ENCODE measurements at regions not wholly inside any gene's neighbourhood (a gene's known extent, or its start where the extent isn't known, plus 50 kb on each side); places are given as distances from the start of the nearest gene placed in this dataset.

DNA sequence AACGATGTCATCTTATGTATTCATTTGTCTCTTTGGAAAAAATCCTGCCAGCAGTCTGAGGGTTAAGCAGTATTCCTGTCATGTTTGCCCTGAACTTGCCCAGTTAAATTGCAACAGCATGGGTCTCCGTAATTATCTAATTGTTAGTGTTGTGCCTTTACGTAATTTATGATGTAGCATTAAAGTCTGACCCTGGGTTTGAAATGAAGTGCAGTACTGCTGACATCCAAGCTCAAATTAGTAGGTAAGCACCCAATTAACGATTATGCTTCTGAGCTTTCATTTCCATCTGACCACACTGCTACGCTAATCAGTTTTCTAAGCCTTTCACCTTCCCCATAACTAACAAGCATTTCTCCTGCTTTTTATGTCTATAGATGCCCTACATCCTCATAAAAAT is 241.8 kb downstream of the ARRDC4 start:
- no peak for DNase-seq
- no peaks in the 10 kb centered on the region for H3K36me3 Mint-ChIP-seq
- no peaks in the 10 kb centered on the region for H3K4me1 Mint-ChIP-seq
- no peak overlapping the region for H3K4me3 Mint-ChIP-seq
- H3K27me3 Mint-ChIP-seq (ENCODE audit: low read depth in 3 of 3), result peaks cover 2 to 14% (median 9%) of the 10 kb centered on the region in 3 donors
- H3K9me3 Mint-ChIP-seq, result no peaks in the 10 kb centered on the region
- H3K27ac Mint-ChIP-seq, result no peak overlapping the region

DNA sequence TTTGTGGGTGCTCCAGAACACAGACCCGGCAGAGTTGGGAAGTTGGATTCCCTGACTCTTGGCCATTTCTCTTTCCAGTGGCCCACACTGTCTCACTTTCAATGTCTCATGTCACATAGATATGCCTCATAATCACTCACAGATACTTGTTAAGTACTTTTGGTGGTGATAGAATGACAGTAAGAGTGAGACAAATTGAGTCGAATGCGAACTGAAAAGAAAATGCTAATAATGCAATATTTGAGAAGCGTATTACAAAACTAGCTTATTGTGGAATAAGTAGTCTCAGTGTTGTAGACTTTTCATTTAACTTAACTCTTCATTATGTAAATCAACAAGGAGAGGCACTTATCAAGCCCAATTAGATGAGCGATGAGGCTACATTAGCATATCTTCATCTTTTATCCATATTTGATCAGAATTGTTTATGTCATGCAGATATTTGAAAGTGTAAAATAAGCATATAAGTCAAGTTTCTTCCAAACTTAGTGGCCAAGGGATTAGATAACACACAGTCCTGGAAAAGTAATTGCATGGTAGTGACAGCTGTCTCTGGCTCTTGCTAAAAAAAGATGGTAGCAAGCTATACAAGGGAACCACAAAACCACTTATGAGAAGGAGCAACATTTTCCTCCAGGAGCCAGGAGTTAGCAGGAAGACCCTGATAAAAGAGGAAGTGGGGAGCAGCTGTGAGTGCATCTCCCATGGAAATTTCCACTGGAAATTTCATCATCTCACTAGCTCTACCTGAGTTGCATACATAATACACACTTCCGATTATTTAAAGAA is 243.6 kb downstream of the ARRDC4 start:
- Mint-ChIP-seq H3K4me1 (no peaks in the 10 kb centered on the region), H3K9me3 (no peaks in the 10 kb centered on the region), H3K27ac (no peak overlapping the region), H3K27me3 (ENCODE audit: low read depth in 3 of 3) (peaks cover 2 to 13% (median 9%) of the 10 kb centered on the region in 3 donors), H3K4me3 (no peak overlapping the region), H3K36me3 (no peaks in the 10 kb centered on the region)
- no peak for DNase-seq

DNA sequence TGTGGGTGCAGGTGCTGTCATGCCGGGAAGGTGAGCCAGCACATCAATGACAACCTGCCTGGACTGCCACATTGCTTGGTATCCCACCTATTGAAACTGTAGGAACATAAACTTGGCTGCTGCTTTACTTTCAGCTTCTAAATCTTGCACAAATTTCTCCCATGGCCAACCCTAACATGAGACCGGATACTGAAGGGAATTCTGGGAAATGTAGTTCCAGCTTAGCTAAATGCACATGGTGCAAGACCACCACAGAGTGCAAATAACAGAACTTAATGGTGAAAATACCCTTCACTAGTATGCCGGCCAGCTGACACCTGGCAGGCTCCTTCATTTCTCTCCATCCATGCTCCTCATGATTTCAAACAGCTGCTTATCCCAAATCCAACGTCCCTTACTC is 247.4 kb downstream of the ARRDC4 start:
- Mint-ChIP-seq H3K4me1 (no peaks in the 10 kb centered on the region), H3K9me3 (no peaks in the 10 kb centered on the region), H3K4me3 (no peak overlapping the region), H3K27ac (no peak overlapping the region), H3K27me3 (ENCODE audit: low read depth in 3 of 3) (peaks cover 0 to 8% (median 4%) of the 10 kb centered on the region in 3 donors), H3K36me3 (no peaks in the 10 kb centered on the region)
- DNase-seq, result no peak

DNA sequence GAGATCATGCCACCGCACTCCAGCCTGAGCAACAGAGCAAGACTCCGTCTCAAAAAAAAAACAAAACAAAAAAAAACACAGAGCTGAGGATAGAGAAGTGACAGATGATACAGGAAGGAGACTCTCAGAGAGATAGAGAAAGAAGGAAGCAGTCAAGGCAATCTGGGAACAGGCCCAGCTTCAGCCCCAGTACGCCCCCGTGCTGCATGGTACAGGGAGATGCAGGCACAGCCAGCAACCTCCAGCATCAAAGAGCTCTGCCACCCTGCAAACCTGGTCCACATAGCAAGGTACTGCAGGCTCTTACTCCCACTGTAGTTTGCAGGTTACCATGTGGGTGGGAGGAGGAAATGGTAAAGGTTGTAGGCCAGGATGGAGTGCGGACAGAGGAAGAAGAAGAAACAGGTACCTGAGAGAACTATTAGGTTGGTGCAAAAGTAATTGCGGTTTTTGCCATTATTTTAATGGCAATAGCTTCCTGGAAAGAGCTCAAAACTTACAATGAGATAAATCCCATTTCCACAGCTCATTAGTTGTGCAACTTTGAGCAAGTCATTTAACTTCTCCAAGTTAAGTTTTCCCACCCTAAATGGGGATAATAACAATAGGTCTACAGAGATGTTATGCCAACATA is 253.0 kb downstream of the ARRDC4 start:
- H3K4me3 Mint-ChIP-seq, result no peak overlapping the region
- no peak overlapping the region for H3K27ac Mint-ChIP-seq
- no peak for DNase-seq
- H3K9me3 Mint-ChIP-seq, result no peaks in the 10 kb centered on the region
- no peaks in the 10 kb centered on the region for H3K36me3 Mint-ChIP-seq
- H3K27me3 Mint-ChIP-seq (ENCODE audit: low read depth in 3 of 3), result peaks cover 0 to 6% (median 2%) of the 10 kb centered on the region in 3 donors
- H3K4me1 Mint-ChIP-seq, result no peaks in the 10 kb centered on the region

DNA sequence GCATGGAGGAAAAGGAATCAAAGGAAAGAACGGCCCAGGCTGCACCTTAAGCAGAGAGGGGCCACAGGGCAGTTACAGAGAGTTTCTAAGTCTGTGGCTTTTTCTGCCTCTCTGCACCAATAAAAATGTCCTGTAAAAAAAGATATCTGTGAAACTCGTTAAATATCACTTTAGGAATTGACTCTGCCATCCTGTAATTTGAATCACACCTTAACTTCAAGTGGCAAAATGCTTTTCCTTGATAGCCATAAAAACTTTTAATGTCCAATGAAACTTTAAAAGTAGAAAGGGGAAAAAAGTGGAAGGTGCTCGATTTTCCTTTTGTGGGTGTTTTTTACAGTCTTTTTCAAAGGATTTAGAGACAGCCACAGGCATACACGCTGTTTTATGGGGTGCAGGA is 255.7 kb downstream of the ARRDC4 start:
- no peak for DNase-seq
- H3K4me3 Mint-ChIP-seq, result no peak overlapping the region
- H3K4me1 Mint-ChIP-seq, result no peaks in the 10 kb centered on the region
- no peak overlapping the region for H3K27ac Mint-ChIP-seq
- H3K36me3 Mint-ChIP-seq, result no peaks in the 10 kb centered on the region
- H3K27me3 Mint-ChIP-seq (ENCODE audit: low read depth in 3 of 3), result peaks cover 0 to 3% (median 2%) of the 10 kb centered on the region in 3 donors
- H3K9me3 Mint-ChIP-seq, result no peaks in the 10 kb centered on the region

DNA sequence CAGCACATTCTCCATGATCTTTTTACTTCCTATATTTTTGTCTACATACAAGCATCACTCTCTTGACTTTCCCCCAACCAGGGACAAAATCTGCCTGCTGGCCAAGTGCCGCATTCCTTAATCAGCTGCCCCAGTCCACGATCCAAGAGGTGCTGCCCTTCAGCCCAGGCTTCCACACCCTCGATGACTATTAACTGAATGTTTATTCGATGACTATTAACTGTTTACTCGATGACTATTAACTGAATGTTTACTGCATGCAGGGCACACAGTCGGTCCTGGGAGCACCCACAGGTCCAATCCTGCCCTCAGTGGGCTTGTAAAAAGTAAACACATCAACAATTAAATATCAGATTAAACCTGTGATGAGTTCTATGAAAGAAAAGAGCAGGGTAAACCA is 256.9 kb downstream of the ARRDC4 start:
- no peak overlapping the region for H3K4me3 Mint-ChIP-seq
- H3K4me1 Mint-ChIP-seq, result no peaks in the 10 kb centered on the region
- no peaks in the 10 kb centered on the region for H3K9me3 Mint-ChIP-seq
- H3K27ac Mint-ChIP-seq, result no peak overlapping the region
- no peaks in the 10 kb centered on the region for H3K36me3 Mint-ChIP-seq
- H3K27me3 Mint-ChIP-seq (ENCODE audit: low read depth in 3 of 3), result peaks cover 0 to 2% (median 2%) of the 10 kb centered on the region in 3 donors
- no peak for DNase-seq

DNA sequence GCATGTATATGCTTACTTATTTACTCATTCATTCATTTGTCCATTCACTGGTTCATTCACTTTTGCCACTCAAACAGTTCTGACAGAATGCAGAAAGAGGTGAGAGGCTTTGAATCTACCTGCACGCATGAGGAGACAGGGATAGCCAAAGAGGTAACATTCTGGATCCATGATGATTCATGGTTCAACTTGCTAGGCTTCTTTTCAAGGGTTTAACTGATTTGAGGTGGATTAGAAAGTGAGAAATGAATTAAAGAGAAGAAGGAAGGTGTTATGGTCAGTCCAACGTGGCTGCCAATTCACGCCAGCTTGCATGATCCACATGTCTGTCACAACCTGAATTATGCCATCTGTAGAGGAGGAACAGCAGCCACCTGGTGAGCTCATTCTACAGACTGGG is 260.6 kb downstream of the ARRDC4 start:
- Mint-ChIP-seq H3K9me3 (no peaks in the 10 kb centered on the region), H3K27ac (no peak overlapping the region)

DNA sequence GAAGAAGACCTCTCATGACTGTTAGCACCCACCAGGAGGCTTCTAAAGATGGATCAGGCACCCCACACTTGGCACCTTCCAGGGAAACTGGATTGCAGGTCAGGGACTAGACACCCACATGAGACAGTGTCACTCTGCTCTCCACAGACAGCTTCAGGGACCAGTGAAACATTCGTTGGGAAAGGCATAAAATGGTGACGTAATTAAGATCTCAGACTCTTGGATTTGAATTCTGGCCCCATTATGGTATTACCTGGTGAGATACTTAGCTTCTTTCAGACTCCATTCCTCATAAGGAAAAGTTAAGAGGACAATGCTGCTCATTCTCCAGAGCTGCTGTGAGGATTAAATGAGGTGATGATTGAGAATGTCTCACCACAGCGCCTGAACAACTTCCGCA is 261.1 kb downstream of the ARRDC4 start:
- Mint-ChIP-seq H3K36me3 (no peaks in the 10 kb centered on the region), H3K4me1 (no peaks in the 10 kb centered on the region), H3K27me3 (ENCODE audit: low read depth in 3 of 3) (no peaks in the 10 kb centered on the region), H3K9me3 (no peaks in the 10 kb centered on the region), H3K27ac (no peak overlapping the region), H3K4me3 (no peak overlapping the region)
- no peak for DNase-seq

More for the DNA sequence above, 260.6 kb downstream of the ARRDC4 start:
- no peaks in the 10 kb centered on the region for H3K27me3 Mint-ChIP-seq (ENCODE audit: low read depth in 3 of 3)
- no peaks in the 10 kb centered on the region for H3K36me3 Mint-ChIP-seq
- H3K4me1 Mint-ChIP-seq, result no peaks in the 10 kb centered on the region
- no peak for DNase-seq
- H3K4me3 Mint-ChIP-seq, result no peak overlapping the region

DNA sequence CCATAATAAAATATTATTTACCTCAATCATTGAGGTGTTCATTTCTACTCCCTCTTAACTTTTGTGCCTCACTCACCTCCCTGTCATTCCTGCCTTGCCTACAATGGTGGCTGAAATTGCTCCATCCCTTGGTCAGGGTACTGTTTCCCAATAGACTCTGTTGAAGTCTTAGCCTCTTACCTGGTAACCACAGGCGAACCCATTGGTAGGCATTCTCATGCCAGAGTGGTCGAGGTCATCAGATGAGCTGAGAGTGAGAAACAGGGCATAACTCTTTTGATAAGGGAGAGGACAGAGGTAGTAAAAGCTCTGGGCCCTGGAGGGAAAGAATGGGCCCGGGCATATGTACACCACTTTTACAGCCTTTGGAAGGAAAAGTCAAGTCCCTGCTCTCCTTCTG is 265.6 kb downstream of the ARRDC4 start:
- no peaks in the 10 kb centered on the region for H3K36me3 Mint-ChIP-seq
- no peaks in the 10 kb centered on the region for H3K9me3 Mint-ChIP-seq
- no peak overlapping the region for H3K4me3 Mint-ChIP-seq
- peaks cover 0 to 4% (median 0%) of the 10 kb centered on the region in 3 donors for H3K27me3 Mint-ChIP-seq (ENCODE audit: low read depth in 3 of 3)
- DNase-seq, result no peak
- H3K27ac Mint-ChIP-seq, result no peak overlapping the region
- no peaks in the 10 kb centered on the region for H3K4me1 Mint-ChIP-seq

DNA sequence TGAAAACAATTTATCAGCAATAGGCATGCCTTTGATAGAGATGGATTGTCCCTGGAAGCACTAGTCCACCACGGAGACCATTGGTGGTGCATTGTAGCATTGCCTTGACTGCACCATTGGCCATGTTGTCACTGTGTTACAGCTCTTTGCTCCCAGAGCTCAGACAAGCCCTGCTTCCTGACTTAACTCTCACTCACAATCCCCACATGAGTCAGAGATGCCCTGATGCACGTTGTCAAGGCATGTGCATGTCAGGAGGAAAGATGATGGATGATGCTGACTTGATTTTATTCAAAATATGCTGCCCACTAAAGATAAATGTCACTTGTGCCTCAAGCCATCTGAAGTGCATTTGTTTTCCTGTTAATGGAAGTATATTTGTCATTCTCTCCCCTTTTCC is 266.1 kb downstream of the ARRDC4 start:
- Mint-ChIP-seq H3K4me3 (no peak overlapping the region), H3K36me3 (no peaks in the 10 kb centered on the region), H3K4me1 (no peaks in the 10 kb centered on the region), H3K27ac (no peak overlapping the region), H3K9me3 (no peaks in the 10 kb centered on the region), H3K27me3 (ENCODE audit: low read depth in 3 of 3) (peaks cover 0 to 4% (median 0%) of the 10 kb centered on the region in 3 donors)
- DNase-seq, result no peak

DNA sequence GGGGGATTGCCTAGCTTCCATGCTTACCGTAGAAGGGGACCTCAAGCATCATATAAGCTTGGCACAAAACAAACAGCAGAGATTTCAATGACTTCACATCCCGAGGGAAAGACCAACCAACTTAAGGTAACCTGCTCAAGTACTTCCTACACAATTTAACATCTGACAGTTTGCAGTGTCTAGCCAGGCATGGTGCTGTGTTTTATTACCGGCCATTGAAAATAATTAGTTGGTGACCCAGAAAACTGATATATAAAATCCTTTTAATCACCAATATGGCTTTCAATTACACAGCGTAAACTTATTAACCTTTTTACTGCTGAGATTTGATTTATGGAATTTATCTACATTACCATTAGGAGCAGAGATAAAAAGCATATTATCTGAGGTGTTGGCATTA is 268.3 kb downstream of the ARRDC4 start:
- no peaks in the 10 kb centered on the region for H3K4me1 Mint-ChIP-seq
- peaks cover 1 to 9% (median 2%) of the 10 kb centered on the region in 3 donors for H3K27me3 Mint-ChIP-seq (ENCODE audit: low read depth in 3 of 3)

DNA sequence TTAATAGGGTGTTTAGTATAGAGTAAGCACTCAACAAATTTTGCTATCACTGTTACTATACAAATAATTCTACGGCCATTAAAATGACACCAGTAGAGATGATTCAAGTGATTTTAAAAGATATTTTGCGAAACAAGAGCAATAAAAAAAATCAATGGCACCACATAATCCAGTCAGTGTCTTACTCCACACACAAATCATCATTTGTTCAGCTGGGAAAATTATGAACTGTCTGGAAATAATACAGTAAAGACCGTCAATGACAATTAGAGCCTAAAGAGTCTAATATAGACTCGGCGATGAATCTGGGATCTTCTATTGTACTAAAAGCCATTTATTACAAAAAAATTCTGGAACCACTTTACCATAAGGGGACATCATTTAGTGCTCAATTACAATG is 270.5 kb downstream of the ARRDC4 start:
- H3K9me3 Mint-ChIP-seq, result peaks cover 0 to 1% (median 0%) of the 10 kb centered on the region in 6 donors
- no peaks in the 10 kb centered on the region for H3K4me1 Mint-ChIP-seq
- no peak overlapping the region for H3K27ac Mint-ChIP-seq
- DNase-seq, result no peak
- no peaks in the 10 kb centered on the region for H3K36me3 Mint-ChIP-seq
- peaks cover 2 to 11% (median 4%) of the 10 kb centered on the region in 3 donors for H3K27me3 Mint-ChIP-seq (ENCODE audit: low read depth in 3 of 3)
- no peak overlapping the region for H3K4me3 Mint-ChIP-seq

More for the DNA sequence above, 268.3 kb downstream of the ARRDC4 start:
- Mint-ChIP-seq H3K4me3 (no peak overlapping the region), H3K27ac (no peak overlapping the region), H3K9me3 (peaks cover 0 to 1% (median 0%) of the 10 kb centered on the region in 6 donors), H3K36me3 (no peaks in the 10 kb centered on the region)
- no peak for DNase-seq

DNA sequence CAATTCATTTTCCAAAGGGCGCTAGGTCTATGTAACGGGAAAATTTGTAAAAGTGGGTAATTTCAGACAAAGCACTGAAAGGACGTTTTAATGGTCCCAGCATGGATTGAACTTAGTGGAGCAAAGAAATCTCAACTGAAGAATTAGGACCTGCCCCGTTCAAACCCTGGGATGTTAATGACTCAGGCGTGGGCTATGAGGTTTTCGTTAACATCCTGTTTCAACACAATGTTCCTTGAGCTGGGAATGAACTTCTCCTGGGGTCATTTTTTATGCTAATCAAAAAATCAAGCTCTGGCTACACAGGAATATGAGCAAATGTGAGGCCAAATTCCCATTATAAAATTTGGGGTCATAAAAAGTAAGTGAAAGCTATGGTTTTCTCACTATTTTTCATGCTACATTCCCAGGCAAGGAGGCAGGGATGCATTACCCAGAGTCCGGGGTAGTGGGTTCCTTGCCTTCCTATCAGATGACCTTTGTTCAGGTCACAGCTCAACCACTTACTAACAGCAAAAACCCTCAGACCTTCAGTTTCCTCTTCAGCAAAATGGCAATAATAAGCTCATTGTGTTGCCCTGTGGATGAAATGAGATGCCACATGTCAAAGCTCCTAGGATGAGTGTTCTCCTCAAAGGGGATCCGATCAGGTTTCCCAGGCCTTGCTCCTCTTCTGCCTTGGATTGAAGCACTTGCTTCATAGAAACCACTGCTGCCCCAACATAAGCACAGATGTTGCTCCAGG is 271.4 kb downstream of the ARRDC4 start:
- Mint-ChIP-seq H3K4me3 (no peak overlapping the region), H3K27ac (no peak overlapping the region), H3K4me1 (no peaks in the 10 kb centered on the region), H3K36me3 (no peaks in the 10 kb centered on the region), H3K9me3 (peaks cover 0 to 1% (median 0%) of the 10 kb centered on the region in 6 donors), H3K27me3 (ENCODE audit: low read depth in 3 of 3) (peaks cover 2 to 11% (median 4%) of the 10 kb centered on the region in 3 donors)
- no peak for DNase-seq

DNA sequence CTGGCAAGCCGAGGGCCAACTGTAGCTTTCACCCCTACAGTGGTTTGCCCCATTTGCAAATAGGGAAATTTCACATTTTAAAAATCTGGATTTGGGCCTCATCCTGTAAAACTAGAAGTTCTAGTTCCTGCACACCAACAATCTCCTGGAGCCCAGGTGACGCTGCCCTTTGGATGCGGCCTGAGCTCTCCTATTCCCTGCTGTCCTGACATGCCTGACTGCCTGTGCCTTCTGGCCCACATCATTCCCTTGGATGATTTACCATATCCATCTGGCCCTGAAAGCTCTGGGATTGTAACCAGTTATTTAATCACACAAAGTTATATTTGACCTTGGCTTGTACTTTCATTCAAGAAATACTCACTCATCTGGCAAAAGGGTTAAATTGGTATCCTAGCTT is 272.3 kb downstream of the ARRDC4 start:
- no peaks in the 10 kb centered on the region for H3K36me3 Mint-ChIP-seq
- H3K27ac Mint-ChIP-seq, result no peak overlapping the region
- H3K4me1 Mint-ChIP-seq, result no peaks in the 10 kb centered on the region
- H3K4me3 Mint-ChIP-seq, result no peak overlapping the region
- peaks cover 0 to 1% (median 0%) of the 10 kb centered on the region in 6 donors for H3K9me3 Mint-ChIP-seq
- DNase-seq, result no peak
- H3K27me3 Mint-ChIP-seq (ENCODE audit: low read depth in 3 of 3), result peaks cover 2 to 9% (median 4%) of the 10 kb centered on the region in 3 donors

All from immature natural killer cell (primary cell).